ENCODE measurements at regions not wholly inside any gene's neighbourhood (a gene's known extent, or its start where the extent isn't known, plus 50 kb on each side); places are given as distances from the start of the nearest gene placed in this dataset.

GRCh38 chr17:72402727-72403210 is 281.9 kb downstream of the SOX9 start:
- Histone ChIP-seq H3K9me3 (replicated peaks in 1 of 2; ENCODE audit: control insufficient read depth in 1 of 2, insufficient read depth in 1 of 2, low read length in 2 of 2) (peaks cover 0 to 4% of the 10 kb centered on the region in 2 donors), H3K9ac (ENCODE audit: insufficient read depth, low read length, poor library complexity, severe bottlenecking) (no peak overlapping the region), H3K79me2 (ENCODE audit: insufficient read depth, low read length) (no peaks in the 10 kb centered on the region), H3K27me3 (ENCODE audit: control insufficient read depth in 2 of 2, insufficient read depth in 2 of 2, low read length in 2 of 2) (no peaks in the 10 kb centered on the region), H3K27ac (ENCODE audit: low read depth in 1 of 2, low read length in 2 of 2) (no peak overlapping the region), H3K4me2 (replicated peaks; ENCODE audit: extremely low read depth, low read length, poor library complexity, severe bottlenecking) (no peak overlapping the region), H2AFZ (ENCODE audit: insufficient read depth, low read depth, low read length, poor library complexity, severe bottlenecking) (no peak overlapping the region), H3K4me3 (replicated peaks in 1 of 3; ENCODE audit: low read depth in 2 of 3, low read length in 3 of 3) (no peak overlapping the region), H4K20me1 (ENCODE audit: insufficient read depth, low read length) (no peaks in the 10 kb centered on the region), H3K4me1 (ENCODE audit: control insufficient read depth in 1 of 2, insufficient read depth in 2 of 2, low read length in 2 of 2) (no peaks in the 10 kb centered on the region), H3K36me3 (replicated peaks in 1 of 2; ENCODE audit: control insufficient read depth in 1 of 2, insufficient read depth in 2 of 2, low read length in 2 of 2) (no peaks in the 10 kb centered on the region)
- H3K4me1 Mint-ChIP-seq = no peaks in the 10 kb centered on the region
- DNase-seq = no peak
- H3K27ac Mint-ChIP-seq = no peak overlapping the region
- TF ChIP-seq, protein P1, sequence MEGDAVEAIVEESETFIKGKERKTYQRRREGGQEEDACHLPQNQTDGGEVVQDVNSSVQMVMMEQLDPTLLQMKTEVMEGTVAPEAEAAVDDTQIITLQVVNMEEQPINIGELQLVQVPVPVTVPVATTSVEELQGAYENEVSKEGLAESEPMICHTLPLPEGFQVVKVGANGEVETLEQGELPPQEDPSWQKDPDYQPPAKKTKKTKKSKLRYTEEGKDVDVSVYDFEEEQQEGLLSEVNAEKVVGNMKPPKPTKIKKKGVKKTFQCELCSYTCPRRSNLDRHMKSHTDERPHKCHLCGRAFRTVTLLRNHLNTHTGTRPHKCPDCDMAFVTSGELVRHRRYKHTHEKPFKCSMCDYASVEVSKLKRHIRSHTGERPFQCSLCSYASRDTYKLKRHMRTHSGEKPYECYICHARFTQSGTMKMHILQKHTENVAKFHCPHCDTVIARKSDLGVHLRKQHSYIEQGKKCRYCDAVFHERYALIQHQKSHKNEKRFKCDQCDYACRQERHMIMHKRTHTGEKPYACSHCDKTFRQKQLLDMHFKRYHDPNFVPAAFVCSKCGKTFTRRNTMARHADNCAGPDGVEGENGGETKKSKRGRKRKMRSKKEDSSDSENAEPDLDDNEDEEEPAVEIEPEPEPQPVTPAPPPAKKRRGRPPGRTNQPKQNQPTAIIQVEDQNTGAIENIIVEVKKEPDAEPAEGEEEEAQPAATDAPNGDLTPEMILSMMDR (IDR thresholded peaks at IDR 0.05) = no peak
- peaks cover 2 to 20% (median 6%) of the 10 kb centered on the region in 7 donors for H3K9me3 Mint-ChIP-seq
- intact Hi-C loops (cut with micrococcal nuclease) = no loop called here
- peaks cover 1 to 2% (median 2%) of the 10 kb centered on the region in 3 donors for H3K27me3 Mint-ChIP-seq (ENCODE audit: low read depth in 3 of 3)
- no peaks in the 10 kb centered on the region for H3K36me3 Mint-ChIP-seq
- WGBS (ENCODE audit: insufficient coverage) = 86% methylated on average over 4 of the region's 5 CpGs
- H3K4me3 Mint-ChIP-seq = no peak overlapping the region

GRCh38 chr17:72403713-72404209 is 282.9 kb downstream of the SOX9 start:
- H2AFZ ChIP-seq (ENCODE audit: insufficient read depth, low read depth, low read length, poor library complexity, severe bottlenecking) = no peak overlapping the region
- H3K27ac ChIP-seq (ENCODE audit: low read depth in 1 of 2, low read length in 2 of 2) = no peak overlapping the region
- Mint-ChIP-seq H3K4me1 (no peaks in the 10 kb centered on the region), H3K27me3 (ENCODE audit: low read depth in 3 of 3) (peaks cover 1 to 2% (median 2%) of the 10 kb centered on the region in 3 donors), H3K36me3 (no peaks in the 10 kb centered on the region), H3K9me3 (peaks cover 2 to 20% (median 6%) of the 10 kb centered on the region in 7 donors), H3K27ac (no peak overlapping the region), H3K4me3 (no peak overlapping the region)
- H3K4me3 ChIP-seq (replicated peaks in 1 of 3; ENCODE audit: low read depth in 2 of 3, low read length in 3 of 3) = no peak overlapping the region
- DNase-seq = no peak
- no peak overlapping the region for H3K9ac ChIP-seq (ENCODE audit: insufficient read depth, low read length, poor library complexity, severe bottlenecking)
- TF ChIP-seq, protein P1 (IDR thresholded peaks at IDR 0.05) = no peak
- WGBS (ENCODE audit: insufficient coverage) = 91% methylated on average over 4 of the region's 7 CpGs
- H3K27me3 ChIP-seq (ENCODE audit: control insufficient read depth in 2 of 2, insufficient read depth in 2 of 2, low read length in 2 of 2) = no peaks in the 10 kb centered on the region
- no peak overlapping the region for H3K4me2 ChIP-seq (replicated peaks; ENCODE audit: extremely low read depth, low read length, poor library complexity, severe bottlenecking)
- no peaks in the 10 kb centered on the region for H3K36me3 ChIP-seq (replicated peaks in 1 of 2; ENCODE audit: control insufficient read depth in 1 of 2, insufficient read depth in 2 of 2, low read length in 2 of 2)
- no peaks in the 10 kb centered on the region for H3K79me2 ChIP-seq (ENCODE audit: insufficient read depth, low read length)
- peaks cover 0 to 4% of the 10 kb centered on the region in 2 donors for H3K9me3 ChIP-seq (replicated peaks in 1 of 2; ENCODE audit: control insufficient read depth in 1 of 2, insufficient read depth in 1 of 2, low read length in 2 of 2)
- intact Hi-C loops (cut with micrococcal nuclease) = no loop called here
- H4K20me1 ChIP-seq (ENCODE audit: insufficient read depth, low read length) = no peaks in the 10 kb centered on the region
- no peaks in the 10 kb centered on the region for H3K4me1 ChIP-seq (ENCODE audit: control insufficient read depth in 1 of 2, insufficient read depth in 2 of 2, low read length in 2 of 2)
